Thoracic aorta (tissue), 2 donors: ENCODE measurements at regions not wholly inside any gene's neighbourhood (a gene's known extent, or its start where the extent isn't known, plus 50 kb on each side); places are given as distances from the start of the nearest gene placed in this dataset.

Source experiments
- ATAC-seq: fragments of 150-250 bp; one replicate; pipeline ENCODE4 v1.8.0; 2017; ENCODE audit warnings: low read depth; ENCODE audit not compliant: insufficient number of reproducible peaks, low FRiP score
- DNase-seq: peaks from one replicate; pipeline ENCODE4 v3.0.0-alpha.2; 2020; ENCODE audit warnings: low spot score
- H3K27ac ChIP-seq, 2 donors: fragments of 200-600 bp; sonication (generic); 1 replicate in 1 of 2; 2 replicates in 1 of 2; pipeline ENCODE4 v1.5.1; 2016; ENCODE audit warnings: mild to moderate bottlenecking in 2 of 2, moderate library complexity in 2 of 2
- H3K27me3 ChIP-seq: fragments of 200-600 bp; sonication (generic); replicated peaks from 2 replicates; pipeline ENCODE4 v1.6.0; 2016; ENCODE audit warnings: mild to moderate bottlenecking; ENCODE audit not compliant: insufficient read depth
- H3K36me3 ChIP-seq: fragments of 200-600 bp; sonication (generic); one replicate; pipeline ENCODE4 v1.5.1; 2016
- H3K4me1 ChIP-seq, 2 donors: fragments of 200-600 bp; sonication (generic); 1 replicate in 1 of 2; 2 replicates in 1 of 2; pipeline versions ENCODE4 v1.5.1 to v1.6.0; 2016; ENCODE audit warnings: low read depth in 2 of 2, mild to moderate bottlenecking in 1 of 2; ENCODE audit not compliant: control insufficient read depth in 1 of 2
- H3K4me3 ChIP-seq: fragments of 200-600 bp; sonication (generic); 2 replicates; pipeline ENCODE4 v1.5.1; 2016; ENCODE audit warnings: mild to moderate bottlenecking
- H3K9me3 ChIP-seq: fragments of 200-600 bp; sonication (generic); 2 replicates; pipeline ENCODE4 v1.5.1; 2016
- TF ChIP-seq, protein P1 (sequence below): fragments of 200-600 bp; sonication (generic); IDR thresholded peaks from one replicate; pipeline ENCODE4 v1.5.1; 2019; ENCODE audit warnings: antibody characterized with exemption

DNA sequence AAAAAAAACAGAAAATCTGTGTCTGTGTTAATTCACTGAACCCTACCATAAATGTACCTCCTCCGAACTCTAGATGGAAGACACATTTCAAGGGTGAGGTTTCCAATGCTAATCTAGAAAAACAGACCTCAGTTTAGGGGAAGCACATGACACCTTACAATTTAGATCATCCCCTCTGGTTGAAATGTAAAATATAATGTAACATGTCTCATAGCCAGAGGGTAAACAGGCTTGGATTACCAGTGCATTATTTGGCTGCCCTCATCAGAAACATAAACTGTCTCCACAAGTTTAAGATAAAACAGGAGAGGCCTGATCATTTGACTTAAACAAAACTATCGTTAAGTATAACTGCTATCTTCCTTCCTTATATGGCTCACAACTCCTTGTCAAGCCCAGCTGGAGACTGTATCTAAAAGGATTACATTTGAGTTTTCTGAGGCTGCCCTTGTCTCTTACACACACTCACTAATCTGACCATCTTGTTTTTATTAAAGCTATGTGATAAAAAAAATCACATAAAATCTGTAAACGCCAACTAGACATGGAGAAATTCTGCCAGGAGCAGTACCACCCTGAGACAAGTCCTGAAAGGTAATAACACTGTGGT is 105.7 kb downstream of the LURAP1L start:
- no peaks in the 10 kb centered on the region for H3K27me3 ChIP-seq
- no peaks in the 10 kb centered on the region for H3K9me3 ChIP-seq
- no peak for ATAC-seq
- H3K36me3 ChIP-seq, result no peaks in the 10 kb centered on the region
- H3K4me1 ChIP-seq, result peaks cover 10% of the 10 kb centered on the region in 2 donors
- TF ChIP-seq, protein P1, sequence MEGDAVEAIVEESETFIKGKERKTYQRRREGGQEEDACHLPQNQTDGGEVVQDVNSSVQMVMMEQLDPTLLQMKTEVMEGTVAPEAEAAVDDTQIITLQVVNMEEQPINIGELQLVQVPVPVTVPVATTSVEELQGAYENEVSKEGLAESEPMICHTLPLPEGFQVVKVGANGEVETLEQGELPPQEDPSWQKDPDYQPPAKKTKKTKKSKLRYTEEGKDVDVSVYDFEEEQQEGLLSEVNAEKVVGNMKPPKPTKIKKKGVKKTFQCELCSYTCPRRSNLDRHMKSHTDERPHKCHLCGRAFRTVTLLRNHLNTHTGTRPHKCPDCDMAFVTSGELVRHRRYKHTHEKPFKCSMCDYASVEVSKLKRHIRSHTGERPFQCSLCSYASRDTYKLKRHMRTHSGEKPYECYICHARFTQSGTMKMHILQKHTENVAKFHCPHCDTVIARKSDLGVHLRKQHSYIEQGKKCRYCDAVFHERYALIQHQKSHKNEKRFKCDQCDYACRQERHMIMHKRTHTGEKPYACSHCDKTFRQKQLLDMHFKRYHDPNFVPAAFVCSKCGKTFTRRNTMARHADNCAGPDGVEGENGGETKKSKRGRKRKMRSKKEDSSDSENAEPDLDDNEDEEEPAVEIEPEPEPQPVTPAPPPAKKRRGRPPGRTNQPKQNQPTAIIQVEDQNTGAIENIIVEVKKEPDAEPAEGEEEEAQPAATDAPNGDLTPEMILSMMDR, result no peak
- no peak overlapping the region for H3K27ac ChIP-seq
- H3K4me3 ChIP-seq, result no peak overlapping the region
- no peak for DNase-seq

DNA sequence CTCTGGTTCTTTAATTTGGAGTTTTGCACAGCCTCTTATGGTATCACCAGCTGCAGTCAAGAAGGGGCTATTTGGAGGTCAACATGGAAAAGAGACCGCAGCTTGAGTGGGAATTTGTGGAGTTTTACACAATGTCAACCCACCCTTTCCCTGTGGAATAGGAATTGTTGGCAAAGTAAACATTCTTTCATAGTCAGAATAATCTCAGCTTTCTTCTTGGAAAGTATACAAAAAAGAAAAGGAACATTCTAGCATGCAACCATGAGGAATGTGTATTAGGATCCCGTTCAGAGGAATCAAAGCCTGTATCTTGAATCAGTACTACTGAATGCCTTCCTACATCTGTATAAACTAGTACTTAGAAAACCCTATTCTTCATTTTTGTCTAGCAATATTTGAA is 107.6 kb downstream of the LURAP1L start:
- Histone ChIP-seq H3K36me3 (no peaks in the 10 kb centered on the region), H3K4me3 (peak overlapping the region; percentile 41), H3K27ac (peak overlapping the region; percentile 59 to 69), H3K4me1 (peaks cover 10% of the 10 kb centered on the region in 2 donors), H3K27me3 (no peaks in the 10 kb centered on the region), H3K9me3 (no peaks in the 10 kb centered on the region)
- DNase-seq, result no peak
- TF ChIP-seq, protein P1, result no peak
- peak; percentile 21 for ATAC-seq

DNA sequence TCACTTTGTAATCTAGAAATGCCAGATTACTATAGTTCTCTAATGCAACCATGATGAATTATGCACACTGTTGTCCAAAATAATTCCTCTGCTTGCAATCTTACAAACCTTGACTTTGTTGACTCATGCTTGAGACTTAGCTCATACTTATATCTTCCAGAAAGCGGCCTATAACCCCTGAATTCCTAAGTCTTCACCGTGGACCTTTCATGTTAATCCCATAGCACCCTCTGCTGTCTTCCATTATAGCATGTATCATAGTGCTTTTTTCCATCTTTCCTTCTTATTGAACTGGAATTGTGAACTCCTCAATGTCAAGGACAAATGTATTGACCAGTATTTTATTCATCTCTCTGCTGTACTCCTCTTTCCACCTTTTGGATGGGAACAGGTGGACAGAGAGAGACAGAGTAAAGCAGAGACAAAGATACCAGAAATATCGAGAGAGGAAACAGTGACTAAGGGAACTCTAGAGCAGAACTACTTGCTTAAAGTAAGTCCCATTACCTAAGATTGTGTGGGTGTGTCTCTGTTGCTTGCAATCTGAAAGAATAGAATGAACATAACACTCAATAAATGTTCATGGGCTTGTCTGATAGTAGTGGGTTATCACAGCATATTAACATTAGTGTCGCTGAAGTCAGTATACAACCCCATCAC is 110.0 kb downstream of the LURAP1L start:
- Histone ChIP-seq H3K9me3 (no peaks in the 10 kb centered on the region), H3K4me1 (peaks cover 10% of the 10 kb centered on the region in 2 donors), H3K4me3 (no peak overlapping the region), H3K27ac (no peak overlapping the region), H3K27me3 (no peaks in the 10 kb centered on the region), H3K36me3 (no peaks in the 10 kb centered on the region)
- DNase-seq (no peak), ATAC-seq (no peak)
- TF ChIP-seq, protein P1, result peak; percentile 50

GRCh38 chr9:12889402-12890106 is 114.7 kb downstream of the LURAP1L start:
- H3K27ac ChIP-seq, result no peak overlapping the region
- H3K36me3 ChIP-seq, result no peaks in the 10 kb centered on the region
- ATAC-seq (no peak), DNase-seq (no peak)
- H3K4me3 ChIP-seq, result no peak overlapping the region
- no peaks in the 10 kb centered on the region for H3K4me1 ChIP-seq
- TF ChIP-seq, protein P1, result no peak
- H3K9me3 ChIP-seq, result peaks cover 6% of the 10 kb centered on the region
- H3K27me3 ChIP-seq, result no peaks in the 10 kb centered on the region

- Histone ChIP-seq H3K27me3 (no peaks in the 10 kb centered on the region), H3K9me3 (peaks cover 6% of the 10 kb centered on the region), H3K4me3 (no peak overlapping the region), H3K36me3 (no peaks in the 10 kb centered on the region), H3K4me1 (no peaks in the 10 kb centered on the region), H3K27ac (no peak overlapping the region)
- ATAC-seq (no peak), DNase-seq (no peak)
- TF ChIP-seq, protein P1, result no peak
Measured at GRCh38 chr9:12891588-12891987, 116.8 kb downstream of the LURAP1L start.
